Keratinocyte (primary cell): ENCODE measurements at regions not wholly inside any gene's neighbourhood (a gene's known extent, or its start where the extent isn't known, plus 50 kb on each side); places are given as distances from the start of the nearest gene placed in this dataset.

Source experiments
- DNase-seq: peaks from one replicate; pipeline ENCODE4 v3.0.0-alpha.2; 2011; ENCODE audit warnings: low read depth, missing footprints, low spot score
- FAIRE-seq: peaks from 2 replicates; lab custom pipeline; 2011; peaks lifted over from hg19 to GRCh38; lab: Jason Lieb, UNC
- H2AFZ ChIP-seq: 2 replicates; pipeline ENCODE4 v1.6.0; 2012; ENCODE audit warnings: low read length, control low read depth, inconsistent platforms; ENCODE audit not compliant: control insufficient read depth
- H3K27ac ChIP-seq: 2 replicates; pipeline ENCODE4 v1.5.1; 2011; ENCODE audit warnings: low read length; ENCODE audit not compliant: control insufficient read depth, insufficient read depth
- H3K27me3 ChIP-seq: 3 replicates; pipeline ENCODE4 v1.6.0; 2011; ENCODE audit warnings: low read length; ENCODE audit not compliant: control insufficient read depth, insufficient read depth; ENCODE audit errors: extremely low read depth
- H3K36me3 ChIP-seq, 2 experiments: 2 replicates in 1 of 2; 3 replicates in 1 of 2; pipeline ENCODE4 v1.5.1; 2011; ENCODE audit warnings: low read length in 2 of 2, mild to moderate bottlenecking in 1 of 2; ENCODE audit not compliant: control insufficient read depth in 2 of 2, insufficient read depth in 2 of 2; ENCODE audit errors: extremely low read depth in 1 of 2
- H3K4me1 ChIP-seq: 3 replicates; pipeline ENCODE4 v1.5.1; 2011; ENCODE audit warnings: low read length; ENCODE audit not compliant: control insufficient read depth, insufficient read depth; ENCODE audit errors: extremely low read depth
- H3K4me2 ChIP-seq: 3 replicates; pipeline ENCODE4 v1.6.0; 2011; ENCODE audit warnings: low read depth, low read length; ENCODE audit not compliant: control insufficient read depth, insufficient read depth; ENCODE audit errors: extremely low read depth
- H3K4me3 ChIP-seq, 3 experiments: fragments of 200-600 bp in 1 of 3; sonication (generic) in 1 of 3; 2 replicates in 2 of 3; 3 replicates in 1 of 3; pipeline ENCODE4 v1.5.1; 2011 to 2016; ENCODE audit warnings: low read length in 3 of 3, mild to moderate bottlenecking in 3 of 3, control low read depth in 2 of 3, inconsistent platforms in 1 of 3, low read depth in 1 of 3, mixed read lengths in 1 of 3, mixed run types in 1 of 3, moderate library complexity in 1 of 3; ENCODE audit not compliant: control insufficient read depth in 2 of 3, insufficient read depth in 2 of 3; ENCODE audit errors: extremely low read depth in 1 of 3
- H3K79me2 ChIP-seq: 2 replicates; pipeline ENCODE4 v1.6.0; 2012; ENCODE audit warnings: low read length; ENCODE audit not compliant: control insufficient read depth, insufficient read depth
- H3K9ac ChIP-seq: 3 replicates; pipeline ENCODE4 v1.6.0; 2011; ENCODE audit warnings: low read length; ENCODE audit not compliant: control insufficient read depth, insufficient read depth; ENCODE audit errors: extremely low read depth
- H3K9me1 ChIP-seq: 3 replicates; pipeline ENCODE4 v1.6.0; 2011; ENCODE audit warnings: low read length; ENCODE audit not compliant: control insufficient read depth, insufficient read depth; ENCODE audit errors: extremely low read depth
- H3K9me3 ChIP-seq: 2 replicates; pipeline ENCODE4 v1.5.1; 2012; ENCODE audit warnings: low read depth, low read length; ENCODE audit not compliant: control insufficient read depth
- H4K20me1 ChIP-seq: 3 replicates; pipeline ENCODE4 v1.6.0; 2011; ENCODE audit warnings: low read length; ENCODE audit not compliant: control insufficient read depth, insufficient read depth; ENCODE audit errors: extremely low read depth
- CTCF ChIP-seq, 3 experiments: IDR thresholded peaks in 1 of 3; conservative IDR thresholded peaks in 1 of 3; optimal IDR thresholded peaks in 1 of 3; 2 replicates in 2 of 3; 3 replicates in 1 of 3; pipeline versions ENCODE3 to v1.5.1; 2011; ENCODE audit warnings: low read length in 3 of 3, mild to moderate bottlenecking in 3 of 3, moderate library complexity in 2 of 3, control low read depth in 1 of 3, inconsistent platforms in 1 of 3; ENCODE audit not compliant: insufficient read depth in 2 of 3; ENCODE audit errors: extremely low read depth in 1 of 3
- EZH2 ChIP-seq: IDR thresholded peaks from one replicate; pipeline ENCODE4 v1.6.1; 2012; ENCODE audit warnings: inconsistent platforms, mild to moderate bottlenecking, low read length, moderate library complexity
- dilution Hi-C: fragments of 300-500 bp; cut with MboI; formaldehyde crosslinking; loops from one replicate; pipeline ENCODE4 v1.7.0; 2020; ENCODE audit warnings: low sequenced_read_pairs; ENCODE audit not compliant: extremely low pct_ligation_motif_present

- no peak for DNase-seq
- H3K27ac ChIP-seq: no peak overlapping the region
Observed at GRCh38 chr1:80003250-80003649, 996.7 kb upstream of the ADGRL4 start.

GRCh38 chr1:79988401-79988800 lies 981.9 kb upstream of the ADGRL4 start:
- Histone ChIP-seq H3K27me3 (no peaks in the 10 kb centered on the region), H3K9me1 (no peaks in the 10 kb centered on the region), H3K79me2 (no peaks in the 10 kb centered on the region), H3K4me3 (no peak overlapping the region), H3K9ac (no peak overlapping the region), H3K4me1 (no peaks in the 10 kb centered on the region), H3K36me3 (no peaks in the 10 kb centered on the region), H3K27ac (no peak overlapping the region), H4K20me1 (no peaks in the 10 kb centered on the region), H3K9me3 (no peaks in the 10 kb centered on the region), H2AFZ (no peak overlapping the region), H3K4me2 (no peak overlapping the region)
- TF ChIP-seq CTCF (optimal IDR thresholded peaks at IDR 0.05 in 1 of 3, IDR thresholded peaks at IDR 0.05 in 1 of 3, conservative IDR thresholded peaks at IDR 0.05 in 1 of 3; ENCODE audit: extremely low read depth in 1 of 3, insufficient read depth in 2 of 3, low read length in 3 of 3) (no peak), EZH2 (no peak)
- dilution Hi-C loops: no loop called here
- FAIRE-seq (no peak), DNase-seq (no peak)

More at GRCh38 chr1:80003250-80003649, 996.7 kb upstream of the ADGRL4 start:
- no peaks in the 10 kb centered on the region for H3K9me1 ChIP-seq
- H3K27me3 ChIP-seq: no peaks in the 10 kb centered on the region
- H3K4me1 ChIP-seq: no peaks in the 10 kb centered on the region
- no peak overlapping the region for H3K9ac ChIP-seq
- TF ChIP-seq EZH2 (no peak), CTCF (optimal IDR thresholded peaks at IDR 0.05 in 1 of 3, IDR thresholded peaks at IDR 0.05 in 1 of 3, conservative IDR thresholded peaks at IDR 0.05 in 1 of 3; ENCODE audit: extremely low read depth in 1 of 3, insufficient read depth in 2 of 3, low read length in 3 of 3) (no peak)
- no peaks in the 10 kb centered on the region for H3K79me2 ChIP-seq
- FAIRE-seq: no peak
- H4K20me1 ChIP-seq: no peaks in the 10 kb centered on the region
- dilution Hi-C loops: no loop called here
- no peaks in the 10 kb centered on the region for H3K9me3 ChIP-seq
- no peak overlapping the region for H3K4me2 ChIP-seq
- H2AFZ ChIP-seq: no peak overlapping the region
- no peak overlapping the region for H3K4me3 ChIP-seq
- H3K36me3 ChIP-seq: no peaks in the 10 kb centered on the region
